ENCODE measurements at regions not wholly inside any gene's neighbourhood (a gene's known extent, or its start where the extent isn't known, plus 50 kb on each side); places are given as distances from the start of the nearest gene placed in this dataset.

GRCh38 chr5:152638996-152639552, 234.0 kb upstream of the NMUR2 start:
- TF ChIP-seq CTCF (IDR thresholded peaks at IDR 0.05) (no peak), POLR2A (IDR thresholded peaks at IDR 0.05) (no peak)
